ENCODE measurements at regions not wholly inside any gene's neighbourhood (a gene's known extent, or its start where the extent isn't known, plus 50 kb on each side); places are given as distances from the start of the nearest gene placed in this dataset.

DNA sequence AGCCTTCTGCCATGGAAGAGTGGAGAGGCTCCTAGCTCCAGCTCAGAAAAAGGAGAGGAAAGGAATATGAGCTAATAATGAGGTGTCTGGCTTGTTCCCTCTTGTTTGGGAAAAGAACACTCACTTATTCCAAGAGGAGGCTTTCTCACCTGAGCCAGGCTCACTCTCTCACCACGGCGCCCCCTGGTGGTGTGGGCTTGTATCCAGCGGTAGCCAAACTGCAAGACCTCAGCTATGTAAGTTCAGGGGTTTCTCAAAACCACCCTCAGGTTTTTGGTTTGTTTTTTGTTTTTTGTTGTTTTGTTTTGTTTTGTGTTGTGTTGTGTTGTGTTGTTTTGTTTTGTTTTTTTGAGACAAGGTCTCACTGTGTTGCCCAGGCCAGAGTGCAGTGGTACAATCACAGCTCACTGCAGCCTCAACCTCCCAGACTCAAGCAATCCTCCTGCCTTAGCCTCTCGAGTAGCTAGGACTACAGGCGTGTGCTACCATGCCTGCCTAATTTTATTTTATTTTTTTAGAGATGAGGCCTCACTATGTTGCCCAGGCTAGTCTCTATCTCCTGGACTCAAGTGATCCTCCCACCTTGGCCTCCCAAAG, 124.0 kb downstream of the TMEM130 start:
- no peaks in the 10 kb centered on the region for H4K20me1 ChIP-seq (ENCODE audit: insufficient read depth)
- H3K9me3 ChIP-seq (ENCODE audit: low read length), result no peaks in the 10 kb centered on the region
- no peak overlapping the region for H3K4me2 ChIP-seq (ENCODE audit: low read length)
- no peaks in the 10 kb centered on the region for H3K36me3 ChIP-seq (ENCODE audit: insufficient read depth, low read length)
- no peaks in the 10 kb centered on the region for H3K79me2 ChIP-seq (replicated peaks; ENCODE audit: insufficient read depth, low read length)
- H2AFZ ChIP-seq (ENCODE audit: low read depth, low read length), result no peak overlapping the region
- H3K27me3 ChIP-seq (ENCODE audit: insufficient read depth, low read depth, low read length), result no peaks in the 10 kb centered on the region
- no peak overlapping the region for H3K9ac ChIP-seq (ENCODE audit: low read length)
- TF ChIP-seq EZH2 (IDR thresholded peaks at IDR 0.05; ENCODE audit: borderline replicate concordance, insufficient read depth, low read length, poor library complexity, severe bottlenecking) (no peak), RAD21 (conservative IDR thresholded peaks at IDR 0.05) (no peak), TAF1 (IDR thresholded peaks at IDR 0.05; ENCODE audit: low read depth) (no peak), EP300 (conservative IDR thresholded peaks at IDR 0.05; ENCODE audit: poor library complexity, severe bottlenecking) (no peak), MXI1 (conservative IDR thresholded peaks at IDR 0.05; ENCODE audit: poor library complexity, severe bottlenecking) (no peak), REST (IDR thresholded peaks at IDR 0.05; ENCODE audit: borderline replicate concordance) (no peak)
- H3K27ac ChIP-seq (ENCODE audit: low read length), result no peak overlapping the region
- no peak overlapping the region for H3K4me3 ChIP-seq (ENCODE audit: low read length)
- no peaks in the 10 kb centered on the region for H3F3A ChIP-seq (ENCODE audit: insufficient read depth, low read length, poor library complexity, severe bottlenecking)
- H3K9me2 ChIP-seq (ENCODE audit: insufficient read depth, low read length), result no peaks in the 10 kb centered on the region

GRCh38 chr7:98748090-98748489, 121.7 kb downstream of the TMEM130 start:
- no peaks in the 10 kb centered on the region for H3F3A ChIP-seq (ENCODE audit: insufficient read depth, low read length, poor library complexity, severe bottlenecking)
- TF ChIP-seq POLR2AphosphoS5 (IDR thresholded peaks at IDR 0.05), result no peak
- TF ChIP-seq MXI1 (conservative IDR thresholded peaks at IDR 0.05; ENCODE audit: poor library complexity, severe bottlenecking), result no peak
- no peak for TF ChIP-seq REST (IDR thresholded peaks at IDR 0.05; ENCODE audit: borderline replicate concordance)
- TF ChIP-seq EP300 (conservative IDR thresholded peaks at IDR 0.05; ENCODE audit: poor library complexity, severe bottlenecking), result no peak
- no peak for TF ChIP-seq RAD21 (conservative IDR thresholded peaks at IDR 0.05)
- TF ChIP-seq, protein P1, sequence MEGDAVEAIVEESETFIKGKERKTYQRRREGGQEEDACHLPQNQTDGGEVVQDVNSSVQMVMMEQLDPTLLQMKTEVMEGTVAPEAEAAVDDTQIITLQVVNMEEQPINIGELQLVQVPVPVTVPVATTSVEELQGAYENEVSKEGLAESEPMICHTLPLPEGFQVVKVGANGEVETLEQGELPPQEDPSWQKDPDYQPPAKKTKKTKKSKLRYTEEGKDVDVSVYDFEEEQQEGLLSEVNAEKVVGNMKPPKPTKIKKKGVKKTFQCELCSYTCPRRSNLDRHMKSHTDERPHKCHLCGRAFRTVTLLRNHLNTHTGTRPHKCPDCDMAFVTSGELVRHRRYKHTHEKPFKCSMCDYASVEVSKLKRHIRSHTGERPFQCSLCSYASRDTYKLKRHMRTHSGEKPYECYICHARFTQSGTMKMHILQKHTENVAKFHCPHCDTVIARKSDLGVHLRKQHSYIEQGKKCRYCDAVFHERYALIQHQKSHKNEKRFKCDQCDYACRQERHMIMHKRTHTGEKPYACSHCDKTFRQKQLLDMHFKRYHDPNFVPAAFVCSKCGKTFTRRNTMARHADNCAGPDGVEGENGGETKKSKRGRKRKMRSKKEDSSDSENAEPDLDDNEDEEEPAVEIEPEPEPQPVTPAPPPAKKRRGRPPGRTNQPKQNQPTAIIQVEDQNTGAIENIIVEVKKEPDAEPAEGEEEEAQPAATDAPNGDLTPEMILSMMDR (IDR thresholded peaks at IDR 0.05; ENCODE audit: poor library complexity, severe bottlenecking), result no peak
- no peak for TF ChIP-seq SMC3 (conservative IDR thresholded peaks at IDR 0.05; ENCODE audit: poor library complexity)
- TF ChIP-seq EZH2 (IDR thresholded peaks at IDR 0.05; ENCODE audit: borderline replicate concordance, insufficient read depth, low read length, poor library complexity, severe bottlenecking), result no peak
- TF ChIP-seq TAF1 (IDR thresholded peaks at IDR 0.05; ENCODE audit: low read depth), result no peak
- no peaks in the 10 kb centered on the region for H3K9me2 ChIP-seq (ENCODE audit: insufficient read depth, low read length)
- H3K79me2 ChIP-seq (replicated peaks; ENCODE audit: insufficient read depth, low read length), result no peaks in the 10 kb centered on the region
- H3K4me2 ChIP-seq (ENCODE audit: low read length), result no peak overlapping the region
- no peak overlapping the region for H3K9ac ChIP-seq (ENCODE audit: low read length)
- no peaks in the 10 kb centered on the region for H3K27me3 ChIP-seq (ENCODE audit: insufficient read depth, low read depth, low read length)
- no peaks in the 10 kb centered on the region for H3K9me3 ChIP-seq (ENCODE audit: low read length)
- no peak overlapping the region for H3K27ac ChIP-seq (ENCODE audit: low read length)
- no peak overlapping the region for H2AFZ ChIP-seq (ENCODE audit: low read depth, low read length)
- no peaks in the 10 kb centered on the region for H3K36me3 ChIP-seq (ENCODE audit: insufficient read depth, low read length)
- no peak overlapping the region for H3K4me3 ChIP-seq (ENCODE audit: low read length)
- no peaks in the 10 kb centered on the region for H4K20me1 ChIP-seq (ENCODE audit: insufficient read depth)

All from neural cell (in vitro differentiated cells).